ENCODE measurements at regions not wholly inside any gene's neighbourhood (a gene's known extent, or its start where the extent isn't known, plus 50 kb on each side); places are given as distances from the start of the nearest gene placed in this dataset.

DNA sequence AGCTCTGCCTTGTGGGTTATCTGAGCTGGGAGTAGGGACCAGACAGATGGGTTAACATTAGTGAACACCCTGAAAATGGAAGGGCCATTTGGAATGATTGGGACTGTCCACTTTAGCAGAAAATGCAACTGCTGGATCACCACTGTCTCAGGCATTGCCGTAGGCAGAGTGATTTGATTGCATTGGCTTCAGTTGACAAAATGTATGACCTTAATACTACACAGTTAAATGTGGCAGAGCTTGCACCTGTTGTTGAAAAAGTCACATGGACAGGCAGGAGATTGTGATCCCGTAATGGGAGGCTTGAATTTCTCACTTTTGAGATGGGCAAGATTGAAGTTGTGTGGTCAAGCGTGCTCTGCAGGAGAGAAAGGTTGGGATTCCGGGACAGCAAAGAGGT, 166.5 kb upstream of the PUDP start:
- TF ChIP-seq CTCF (IDR thresholded peaks at IDR 0.05) (no peak), POLR2A (IDR thresholded peaks at IDR 0.05) (no peak), POLR2AphosphoS5 (IDR thresholded peaks at IDR 0.05) (no peak)

All from prostate gland (tissue), 2 donors.